Ectodermal cell (in vitro differentiated cells): ENCODE measurements at regions not wholly inside any gene's neighbourhood (a gene's known extent, or its start where the extent isn't known, plus 50 kb on each side); places are given as distances from the start of the nearest gene placed in this dataset.

ENCODE experiments used
- H3K27ac ChIP-seq: 2 replicates; pipeline ENCODE4 v1.7.0; 2013; ENCODE audit warnings: mild to moderate bottlenecking, low read depth, low read length; ENCODE audit not compliant: insufficient read depth, poor library complexity, severe bottlenecking
- H3K27me3 ChIP-seq: 2 replicates; pipeline ENCODE4 v1.7.0; 2013; ENCODE audit warnings: mild to moderate bottlenecking, low read length; ENCODE audit not compliant: insufficient read depth, control insufficient read depth, poor library complexity, severe bottlenecking
- H3K36me3 ChIP-seq: one replicate; pipeline ENCODE4 v1.7.0; 2013; ENCODE audit warnings: low read length; ENCODE audit not compliant: control insufficient read depth, insufficient read depth
- H3K4me1 ChIP-seq: one replicate; pipeline ENCODE4 v1.7.0; 2013; ENCODE audit warnings: low read length; ENCODE audit not compliant: control insufficient read depth, insufficient read depth
- H3K4me3 ChIP-seq: 2 replicates; pipeline ENCODE4 v1.7.0; 2013; ENCODE audit warnings: low read depth, low read length, control low read depth; ENCODE audit not compliant: insufficient read depth
- H3K9me3 ChIP-seq: 2 replicates; pipeline ENCODE4 v1.7.0; 2013; ENCODE audit warnings: mild to moderate bottlenecking, low read length, moderate library complexity; ENCODE audit not compliant: control insufficient read depth
- WGBS, 2 experiments: methylation state at CpG; one replicate each; pipeline ENCODE4 v1.1.7; 2013; ENCODE audit warnings: missing lambda C conversion rate in 2 of 2; 5-methylcytosine and 5-hydroxymethylcytosine counted together

DNA sequence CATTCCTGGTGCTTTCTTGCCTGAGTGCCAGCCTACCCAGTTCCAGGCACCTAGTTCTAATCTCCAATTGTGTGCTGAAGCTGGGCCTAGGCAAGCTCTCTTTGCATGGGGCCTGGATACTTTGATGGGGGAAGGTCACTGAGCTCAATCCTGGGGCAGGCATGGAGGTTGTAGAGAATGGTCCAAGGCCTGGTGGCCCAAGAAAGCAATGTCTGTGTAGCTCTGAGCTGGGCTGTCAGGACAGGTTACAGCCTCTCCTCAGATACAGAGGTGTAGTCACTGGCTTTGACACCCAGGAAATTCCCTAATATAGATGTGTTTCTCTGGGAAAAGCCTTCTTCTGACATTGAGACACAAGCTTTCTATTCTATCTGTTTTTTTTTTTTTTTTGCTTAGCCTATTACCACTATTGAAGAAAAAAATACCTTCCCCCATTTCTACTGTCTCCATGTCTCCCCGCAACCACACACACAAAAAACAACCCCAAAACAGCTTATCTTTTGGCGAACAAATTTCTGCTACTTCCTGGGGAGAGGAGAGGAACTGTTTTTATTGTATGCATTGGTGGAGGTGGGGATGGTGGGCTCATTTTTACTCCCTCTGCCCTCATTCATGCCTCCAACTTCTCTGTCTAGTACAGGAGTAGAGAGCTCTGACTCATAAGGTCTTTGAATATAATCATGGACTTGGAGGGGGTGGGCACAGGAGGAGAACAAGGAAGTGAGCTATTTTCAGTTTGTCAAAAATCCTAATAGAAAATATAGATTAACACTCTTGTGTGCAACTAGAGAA lies 66.7 kb upstream of the DHX15 start:
- no CpG with 5 or more reads among the region's 2 CpGs for WGBS, 2 experiments
- H3K27ac ChIP-seq: no peak overlapping the region
- no peaks in the 10 kb centered on the region for H3K9me3 ChIP-seq
- no peak overlapping the region for H3K4me3 ChIP-seq
- no peaks in the 10 kb centered on the region for H3K4me1 ChIP-seq
- H3K36me3 ChIP-seq: no peaks in the 10 kb centered on the region
- H3K27me3 ChIP-seq: no peaks in the 10 kb centered on the region

DNA sequence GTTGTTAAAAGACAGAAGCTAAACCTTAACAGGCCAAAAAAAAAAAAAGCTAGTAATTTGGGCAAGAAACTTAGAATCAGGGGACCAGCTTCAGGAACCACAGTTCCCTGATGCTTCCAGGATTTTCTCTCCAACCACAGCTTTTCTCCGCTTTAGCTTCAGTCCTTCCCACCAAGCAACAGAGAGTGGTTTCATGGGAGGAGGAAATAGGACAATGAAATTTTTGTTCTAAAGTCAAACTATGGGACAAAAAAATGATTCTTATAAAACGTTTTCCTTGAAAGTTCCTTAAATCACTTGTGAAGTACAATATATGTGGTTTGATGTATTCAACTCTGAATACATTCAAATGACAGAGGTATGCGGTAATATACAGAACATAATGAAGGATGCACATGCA lies 71.0 kb upstream of the DHX15 start:
- no peak overlapping the region for H3K4me3 ChIP-seq
- H3K4me1 ChIP-seq: peaks cover 9% of the 10 kb centered on the region
- WGBS, 2 experiments: 91 to 100% methylated on average over 3 of the region's 3 CpGs
- H3K27ac ChIP-seq: no peak overlapping the region
- H3K9me3 ChIP-seq: no peaks in the 10 kb centered on the region
- H3K36me3 ChIP-seq: no peaks in the 10 kb centered on the region
- no peaks in the 10 kb centered on the region for H3K27me3 ChIP-seq

DNA sequence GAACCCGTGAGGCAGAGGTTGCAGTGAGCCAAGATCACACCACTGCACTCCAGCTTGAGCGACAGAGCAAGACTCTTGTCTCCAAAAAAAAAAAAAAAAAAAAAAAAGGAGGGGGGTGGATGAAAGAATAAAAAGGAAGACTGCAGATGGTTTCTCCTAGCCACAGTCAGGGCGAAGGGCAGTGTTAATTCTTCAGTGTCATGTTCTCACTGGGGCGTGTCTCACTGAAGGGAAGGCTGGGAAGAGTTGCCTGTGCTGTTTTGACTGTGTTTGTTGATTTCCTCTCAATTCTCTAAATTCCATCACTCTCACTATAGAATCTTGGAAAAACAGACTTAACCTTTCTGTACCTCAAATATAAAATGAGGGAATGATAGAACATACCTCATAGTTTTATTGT lies 71.6 kb upstream of the DHX15 start:
- peaks cover 9% of the 10 kb centered on the region for H3K4me1 ChIP-seq
- H3K36me3 ChIP-seq: no peaks in the 10 kb centered on the region
- no peak overlapping the region for H3K27ac ChIP-seq
- WGBS, 2 experiments: 72 to 93% methylated on average over 4 of the region's 4 CpGs
- no peaks in the 10 kb centered on the region for H3K9me3 ChIP-seq
- no peaks in the 10 kb centered on the region for H3K27me3 ChIP-seq
- H3K4me3 ChIP-seq: no peak overlapping the region

DNA sequence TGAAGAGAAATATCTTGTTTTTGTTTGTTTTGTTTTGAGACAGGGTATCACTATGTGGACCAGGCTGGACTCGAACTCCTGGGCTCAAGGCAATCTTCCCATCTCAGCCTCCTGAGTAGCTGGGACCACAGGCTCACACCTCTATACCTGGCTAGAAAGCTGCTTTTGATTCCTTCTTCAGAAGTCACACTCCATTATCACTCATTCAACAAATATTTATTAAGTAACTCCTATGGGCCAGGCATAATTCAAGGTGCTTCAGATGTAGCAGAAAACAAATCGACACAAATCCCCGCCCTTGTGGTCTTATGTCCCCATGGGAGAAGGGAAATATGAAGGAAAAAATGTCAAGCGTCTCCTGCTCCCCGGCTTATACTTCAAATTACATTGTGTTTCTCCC lies 72.6 kb upstream of the DHX15 start:
- no peaks in the 10 kb centered on the region for H3K9me3 ChIP-seq
- no peaks in the 10 kb centered on the region for H3K36me3 ChIP-seq
- no peak overlapping the region for H3K27ac ChIP-seq
- 96% methylated on average over 5 of the region's 5 CpGs for WGBS, 2 experiments
- no peaks in the 10 kb centered on the region for H3K27me3 ChIP-seq
- no peak overlapping the region for H3K4me3 ChIP-seq
- H3K4me1 ChIP-seq: peaks cover 9% of the 10 kb centered on the region

DNA sequence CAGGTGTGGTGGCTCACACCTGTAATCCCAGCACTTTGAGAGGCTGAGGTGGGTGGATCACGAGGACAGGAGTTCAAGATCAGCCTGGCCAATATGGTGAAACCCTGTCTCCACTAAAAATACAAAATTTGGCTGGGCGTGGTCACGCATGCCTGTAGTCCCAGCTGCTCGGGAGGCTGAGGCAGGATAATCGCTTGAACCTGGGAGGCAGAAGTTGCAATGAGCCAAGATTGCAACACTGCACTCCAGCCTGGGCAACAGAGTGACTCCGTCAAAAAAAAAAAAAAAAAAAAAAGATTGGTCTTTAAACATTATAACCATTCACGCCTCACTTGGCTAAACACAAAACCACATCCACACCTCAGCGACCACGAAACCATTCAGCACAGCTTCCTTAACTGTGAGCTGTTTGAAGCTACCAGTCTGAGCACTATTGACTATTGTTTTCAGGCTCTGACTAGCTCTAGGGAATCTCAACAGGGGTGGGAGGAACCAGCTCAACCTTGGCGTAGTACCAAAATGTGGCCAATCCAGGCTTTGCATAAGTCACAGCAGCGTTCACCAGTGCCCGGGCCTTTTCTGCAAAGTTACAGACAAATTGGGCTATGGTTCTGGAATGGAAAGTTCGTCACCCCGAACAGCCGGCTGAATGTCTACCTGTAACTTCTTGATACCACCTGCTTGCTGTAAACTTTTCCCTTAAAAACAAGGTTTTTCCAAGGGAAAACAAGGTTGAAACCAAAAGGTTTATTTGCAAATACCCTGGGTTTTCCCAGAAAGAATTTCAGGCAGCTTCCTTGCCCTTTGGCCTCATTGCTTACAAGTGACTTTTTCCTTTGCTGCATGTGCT lies 73.6 kb upstream of the DHX15 start:
- no peaks in the 10 kb centered on the region for H3K9me3 ChIP-seq
- no peaks in the 10 kb centered on the region for H3K36me3 ChIP-seq
- H3K27ac ChIP-seq: no peak overlapping the region
- peaks cover 16% of the 10 kb centered on the region for H3K4me1 ChIP-seq
- H3K4me3 ChIP-seq: no peak overlapping the region
- WGBS, 2 experiments: 51 to 54% methylated on average over 15 of the region's 15 CpGs
- no peaks in the 10 kb centered on the region for H3K27me3 ChIP-seq

DNA sequence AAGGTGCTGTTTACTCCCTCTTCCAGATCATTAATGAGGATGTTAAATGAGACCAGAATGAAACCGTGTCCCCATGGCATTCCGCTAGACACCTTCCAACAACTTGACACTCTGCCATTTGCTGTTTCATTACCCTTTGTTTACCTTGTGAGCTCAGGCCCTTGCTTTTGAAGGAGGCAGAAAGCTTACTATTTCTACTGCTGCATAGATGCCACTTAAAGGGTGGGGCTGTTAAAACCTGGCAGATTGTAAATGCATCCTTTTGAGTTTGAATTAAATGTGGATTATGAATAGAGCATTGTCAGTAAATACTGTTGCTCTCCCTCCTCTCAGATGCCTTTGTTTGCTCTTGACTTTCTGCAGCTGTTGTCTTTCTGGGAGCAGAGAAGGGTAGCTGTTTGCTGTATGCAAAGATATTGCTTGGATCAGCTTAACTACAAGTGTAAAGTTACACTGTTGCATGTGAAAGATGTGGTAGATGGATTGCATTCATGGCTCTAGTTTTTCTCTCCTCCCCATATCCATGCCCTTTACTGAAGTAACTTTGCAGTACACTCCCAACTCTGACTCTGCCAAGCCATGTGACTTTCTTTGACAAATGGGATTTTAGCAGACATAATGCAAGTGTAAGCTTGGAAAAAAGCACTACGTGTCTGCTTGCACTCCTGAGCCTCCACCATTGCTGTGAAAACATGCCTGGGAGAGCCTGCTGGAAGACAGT lies 75.0 kb upstream of the DHX15 start:
- peaks cover 16% of the 10 kb centered on the region for H3K4me1 ChIP-seq
- no peaks in the 10 kb centered on the region for H3K9me3 ChIP-seq
- no peaks in the 10 kb centered on the region for H3K36me3 ChIP-seq
- WGBS, 2 experiments: 38 to 40% methylated on average over 3 of the region's 3 CpGs
- H3K27me3 ChIP-seq: no peaks in the 10 kb centered on the region
- no peak overlapping the region for H3K4me3 ChIP-seq
- H3K27ac ChIP-seq: no peak overlapping the region

DNA sequence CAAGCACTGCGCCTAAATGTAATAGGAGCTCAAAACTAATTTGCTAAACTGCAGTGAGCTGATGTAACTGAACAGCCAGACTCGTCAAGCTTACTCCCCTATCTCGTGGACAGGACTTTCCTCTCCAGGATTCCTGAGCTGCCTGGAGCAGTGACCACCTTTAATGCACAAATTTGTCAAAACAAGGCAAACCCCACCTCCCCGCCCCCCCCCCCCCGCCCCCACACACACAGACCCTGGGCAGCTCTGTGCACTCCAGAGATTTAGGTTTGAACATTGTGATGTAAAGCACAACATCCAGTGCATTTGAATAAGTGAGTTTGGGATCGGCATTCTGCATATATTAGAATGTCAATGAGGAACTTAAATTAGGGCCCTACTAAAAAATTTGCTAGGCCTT lies 77.7 kb upstream of the DHX15 start:
- H3K36me3 ChIP-seq: no peaks in the 10 kb centered on the region
- WGBS, 2 experiments: 36 to 42% methylated on average over 4 to 6 of the region's 6 CpGs
- H3K27ac ChIP-seq: no peak overlapping the region
- H3K4me1 ChIP-seq: peaks cover 16% of the 10 kb centered on the region
- no peaks in the 10 kb centered on the region for H3K27me3 ChIP-seq
- H3K9me3 ChIP-seq: no peaks in the 10 kb centered on the region
- no peak overlapping the region for H3K4me3 ChIP-seq

DNA sequence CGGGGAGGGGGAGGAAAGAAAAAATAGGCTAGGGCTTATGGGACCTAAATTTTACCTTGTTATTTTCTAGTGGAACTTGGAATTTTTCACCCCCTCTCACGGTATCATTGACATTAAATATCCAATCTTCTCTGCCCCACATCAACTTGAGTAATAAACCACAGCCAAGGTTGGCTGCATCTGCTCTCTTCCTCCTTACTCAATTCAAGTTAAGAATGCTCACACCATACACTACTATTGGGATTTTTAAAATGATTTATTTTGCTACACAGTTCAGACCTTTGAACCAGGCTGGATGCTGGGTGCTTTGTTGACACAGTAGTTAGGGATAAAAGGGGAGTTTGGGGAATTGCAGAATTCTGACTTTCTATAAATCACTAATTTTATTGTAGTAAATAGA lies 78.2 kb upstream of the DHX15 start:
- no peak overlapping the region for H3K27ac ChIP-seq
- WGBS, 2 experiments: 33 to 36% methylated on average over 2 of the region's 2 CpGs
- H3K36me3 ChIP-seq: no peaks in the 10 kb centered on the region
- no peak overlapping the region for H3K4me3 ChIP-seq
- H3K9me3 ChIP-seq: no peaks in the 10 kb centered on the region
- no peaks in the 10 kb centered on the region for H3K27me3 ChIP-seq
- H3K4me1 ChIP-seq: peaks cover 16% of the 10 kb centered on the region

DNA sequence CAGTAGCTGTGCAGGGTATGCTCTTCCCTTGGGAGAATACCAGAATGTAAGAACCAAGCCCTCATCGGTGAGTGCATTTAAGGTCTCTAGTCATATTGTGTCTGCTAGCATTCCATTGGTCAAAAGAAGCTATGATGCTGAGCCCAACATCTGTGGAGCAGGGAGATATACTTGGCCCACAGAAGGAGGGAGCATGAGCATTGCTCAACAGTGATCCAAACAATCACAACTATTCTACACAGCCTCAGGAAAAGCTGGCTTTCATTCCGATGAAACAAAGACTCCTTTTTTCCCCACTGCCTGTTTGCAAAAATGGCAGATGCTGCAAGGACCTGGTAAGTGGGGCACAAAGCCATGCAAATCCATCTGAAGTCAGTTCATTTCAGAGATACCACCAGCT lies 80.6 kb upstream of the DHX15 start:
- H3K36me3 ChIP-seq: no peaks in the 10 kb centered on the region
- WGBS, 2 experiments: 77 to 92% methylated on average over 2 of the region's 2 CpGs
- no peaks in the 10 kb centered on the region for H3K9me3 ChIP-seq
- H3K4me1 ChIP-seq: peaks cover 7% of the 10 kb centered on the region
- H3K27ac ChIP-seq: no peak overlapping the region
- no peaks in the 10 kb centered on the region for H3K27me3 ChIP-seq
- H3K4me3 ChIP-seq: no peak overlapping the region

DNA sequence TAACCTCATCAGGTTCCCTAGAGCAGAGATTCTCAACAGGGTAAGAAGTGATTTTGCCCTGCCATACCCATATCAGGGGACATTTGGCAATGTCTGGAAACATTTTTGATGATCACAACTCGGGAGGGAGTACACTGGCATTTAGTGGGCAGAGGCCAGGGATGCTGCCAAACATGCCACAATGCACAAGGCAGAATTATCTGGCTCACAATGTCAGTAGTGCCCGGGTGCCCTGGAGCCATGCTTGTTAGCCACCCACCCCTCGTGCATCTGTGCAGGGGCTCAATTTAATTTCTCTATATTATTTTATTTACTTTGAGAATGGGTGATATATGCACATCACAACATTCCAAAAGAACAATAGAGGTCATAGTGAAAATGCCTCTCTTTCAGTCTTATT lies 82.0 kb upstream of the DHX15 start:
- no peak overlapping the region for H3K4me3 ChIP-seq
- no peaks in the 10 kb centered on the region for H3K27me3 ChIP-seq
- peaks cover 7% of the 10 kb centered on the region for H3K4me1 ChIP-seq
- no peaks in the 10 kb centered on the region for H3K9me3 ChIP-seq
- H3K36me3 ChIP-seq: no peaks in the 10 kb centered on the region
- WGBS, 2 experiments: 91 to 97% methylated on average over 2 to 3 of the region's 3 CpGs
- H3K27ac ChIP-seq: no peak overlapping the region
